ENCODE measurements at regions not wholly inside any gene's neighbourhood (a gene's known extent, or its start where the extent isn't known, plus 50 kb on each side); places are given as distances from the start of the nearest gene placed in this dataset.
"Not testable (repeated sequence)": the region's sequence is repeated elsewhere in the genome, so short reads cannot be mapped to it uniquely, and the experiment has no call there.

- DNase-seq (ENCODE audit: low read depth) = no peak
Measured at GRCh38 chr20:41719151-41719550, 101.0 kb upstream of the CHD6 start.

- DNase-seq (ENCODE audit: low read depth) = no peak
Measured at GRCh38 chr20:41717483-41717882, 99.3 kb upstream of the CHD6 start.

- DNase-seq (ENCODE audit: low read depth) = no peak
Measured at GRCh38 chr20:41716911-41717310, 98.7 kb upstream of the CHD6 start.

- no peak for DNase-seq (ENCODE audit: low read depth)
Measured at GRCh38 chr20:41716436-41716835, 98.3 kb upstream of the CHD6 start.

GRCh38 chr20:41715526-41715925 lies 97.3 kb upstream of the CHD6 start:
- no peak for DNase-seq (ENCODE audit: low read depth)

- DNase-seq (ENCODE audit: low read depth) = no peak
Measured at GRCh38 chr20:41714030-41714429, 95.9 kb upstream of the CHD6 start.

- DNase-seq (ENCODE audit: low read depth) = no peak
Measured at GRCh38 chr20:41704896-41705295, 86.7 kb upstream of the CHD6 start.

GRCh38 chr20:41702647-41703046 lies 84.5 kb upstream of the CHD6 start:
- no peak for DNase-seq (ENCODE audit: low read depth)

- DNase-seq (ENCODE audit: low read depth) = no peak
Measured at GRCh38 chr20:41701588-41702348, 83.6 kb upstream of the CHD6 start.

- DNase-seq (ENCODE audit: low read depth) = not testable (repeated sequence)
Measured at GRCh38 chr20:41699673-41700072, 81.5 kb upstream of the CHD6 start.

- DNase-seq (ENCODE audit: low read depth) = no peak
Measured at GRCh38 chr20:41697861-41698559, 79.8 kb upstream of the CHD6 start.

- DNase-seq (ENCODE audit: low read depth) = no peak
Measured at GRCh38 chr20:41696428-41696827, 78.3 kb upstream of the CHD6 start.

GRCh38 chr20:41694796-41695195 lies 76.6 kb upstream of the CHD6 start:
- no peak for DNase-seq (ENCODE audit: low read depth)

GRCh38 chr20:41693136-41693979 lies 75.2 kb upstream of the CHD6 start:
- peak; percentile 67 for DNase-seq (ENCODE audit: low read depth)

GRCh38 chr20:41692479-41693135 lies 74.4 kb upstream of the CHD6 start:
- peak; percentile 47 for DNase-seq (ENCODE audit: low read depth)

- no peak for DNase-seq (ENCODE audit: low read depth)
Measured at GRCh38 chr20:41691443-41691842, 73.3 kb upstream of the CHD6 start.

- DNase-seq (ENCODE audit: low read depth) = no peak
Measured at GRCh38 chr20:41690702-41691101, 72.5 kb upstream of the CHD6 start.

- DNase-seq (ENCODE audit: low read depth) = no peak
Measured at GRCh38 chr20:41686961-41687360, 68.8 kb upstream of the CHD6 start.

GRCh38 chr20:41685145-41685544 lies 67.0 kb upstream of the CHD6 start:
- not testable (repeated sequence) for DNase-seq (ENCODE audit: low read depth)

- DNase-seq (ENCODE audit: low read depth) = no peak
Measured at GRCh38 chr20:41678799-41679198, 60.6 kb upstream of the CHD6 start.

- no peak for DNase-seq (ENCODE audit: low read depth)
Measured at GRCh38 chr20:41672282-41672681, 54.1 kb upstream of the CHD6 start.

GRCh38 chr20:41671143-41671542 lies 53.0 kb upstream of the CHD6 start:
- DNase-seq (ENCODE audit: low read depth) = no peak
